ENCODE measurements at regions not wholly inside any gene's neighbourhood (a gene's known extent, or its start where the extent isn't known, plus 50 kb on each side); places are given as distances from the start of the nearest gene placed in this dataset.

DNA sequence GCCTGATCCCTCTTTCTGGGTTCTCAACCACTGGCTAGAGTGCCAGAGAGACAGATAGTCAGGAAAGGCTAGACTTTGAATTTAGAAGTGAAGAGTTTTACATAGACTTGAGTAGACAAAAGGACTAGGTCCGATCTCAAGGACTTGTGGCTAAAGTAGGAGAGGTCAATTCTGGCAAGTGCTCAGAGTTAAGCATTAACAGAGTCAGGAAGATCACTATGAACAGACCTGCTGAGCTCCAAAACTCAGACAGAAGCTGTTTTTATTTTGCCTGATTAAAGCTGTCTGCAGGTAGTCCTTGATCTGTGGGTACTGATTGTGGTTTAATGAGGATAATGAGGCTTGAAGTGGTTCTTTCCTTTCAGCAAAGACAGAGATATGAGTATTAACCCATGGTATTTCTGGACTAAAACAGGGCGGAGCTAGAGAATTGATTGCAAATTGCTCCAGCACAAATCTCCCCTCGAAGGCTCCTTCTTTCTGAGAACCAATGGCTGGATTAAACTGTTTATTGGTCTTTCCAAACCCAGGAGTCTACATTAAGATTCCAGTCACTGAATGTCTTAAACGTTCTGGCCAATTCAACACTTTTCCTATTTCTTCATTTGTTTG is 423.2 kb downstream of the IPMK start:
- intact Hi-C loops (cut with DNase I), result no loop called here
- no peaks in the 10 kb centered on the region for H3K9me3 ChIP-seq

GRCh38 chr10:57830877-57831560 is 436.7 kb downstream of the IPMK start:
- Histone ChIP-seq H3K27me3 (no peaks in the 10 kb centered on the region), H3K27ac (no peak overlapping the region), H3K4me3 (no peak overlapping the region), H3K9me3 (no peaks in the 10 kb centered on the region), H3K36me3 (no peaks in the 10 kb centered on the region), H3K4me1 (no peaks in the 10 kb centered on the region)
- TF ChIP-seq, protein P1, sequence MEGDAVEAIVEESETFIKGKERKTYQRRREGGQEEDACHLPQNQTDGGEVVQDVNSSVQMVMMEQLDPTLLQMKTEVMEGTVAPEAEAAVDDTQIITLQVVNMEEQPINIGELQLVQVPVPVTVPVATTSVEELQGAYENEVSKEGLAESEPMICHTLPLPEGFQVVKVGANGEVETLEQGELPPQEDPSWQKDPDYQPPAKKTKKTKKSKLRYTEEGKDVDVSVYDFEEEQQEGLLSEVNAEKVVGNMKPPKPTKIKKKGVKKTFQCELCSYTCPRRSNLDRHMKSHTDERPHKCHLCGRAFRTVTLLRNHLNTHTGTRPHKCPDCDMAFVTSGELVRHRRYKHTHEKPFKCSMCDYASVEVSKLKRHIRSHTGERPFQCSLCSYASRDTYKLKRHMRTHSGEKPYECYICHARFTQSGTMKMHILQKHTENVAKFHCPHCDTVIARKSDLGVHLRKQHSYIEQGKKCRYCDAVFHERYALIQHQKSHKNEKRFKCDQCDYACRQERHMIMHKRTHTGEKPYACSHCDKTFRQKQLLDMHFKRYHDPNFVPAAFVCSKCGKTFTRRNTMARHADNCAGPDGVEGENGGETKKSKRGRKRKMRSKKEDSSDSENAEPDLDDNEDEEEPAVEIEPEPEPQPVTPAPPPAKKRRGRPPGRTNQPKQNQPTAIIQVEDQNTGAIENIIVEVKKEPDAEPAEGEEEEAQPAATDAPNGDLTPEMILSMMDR (IDR thresholded peaks at IDR 0.05), result no peak
- DNase-seq (ENCODE audit: low spot score in 2 of 2), result no peak
- intact Hi-C loops (cut with DNase I), result no loop called here

More for the DNA sequence above, 423.2 kb downstream of the IPMK start:
- Histone ChIP-seq H3K36me3 (no peaks in the 10 kb centered on the region), H3K27me3 (no peaks in the 10 kb centered on the region), H3K4me3 (no peak overlapping the region), H3K27ac (no peak overlapping the region), H3K4me1 (no peaks in the 10 kb centered on the region)
- DNase-seq (ENCODE audit: low spot score in 2 of 2), result no peak
- TF ChIP-seq, protein P1 (IDR thresholded peaks at IDR 0.05), result no peak

GRCh38 chr10:57825015-57825414 is 442.7 kb downstream of the IPMK start:
- DNase-seq (ENCODE audit: low spot score in 2 of 2), result no peak
- Histone ChIP-seq H3K36me3 (no peaks in the 10 kb centered on the region), H3K4me3 (no peak overlapping the region), H3K4me1 (no peaks in the 10 kb centered on the region), H3K27ac (no peak overlapping the region), H3K27me3 (no peaks in the 10 kb centered on the region), H3K9me3 (no peaks in the 10 kb centered on the region)
- TF ChIP-seq, protein P1 (IDR thresholded peaks at IDR 0.05), result no peak
- intact Hi-C loops (cut with DNase I), result no loop called here

- no peak overlapping the region for H3K4me3 ChIP-seq
- H3K4me1 ChIP-seq, result no peaks in the 10 kb centered on the region
- TF ChIP-seq, protein P1 (IDR thresholded peaks at IDR 0.05), result no peak
- H3K36me3 ChIP-seq, result no peaks in the 10 kb centered on the region
- H3K27me3 ChIP-seq, result no peaks in the 10 kb centered on the region
- no peaks in the 10 kb centered on the region for H3K9me3 ChIP-seq
- no peak overlapping the region for H3K27ac ChIP-seq
- intact Hi-C loops (cut with DNase I), result no loop called here
- no peak for DNase-seq (ENCODE audit: low spot score in 2 of 2)
Observed at GRCh38 chr10:57823398-57823797, 444.3 kb downstream of the IPMK start.

DNA sequence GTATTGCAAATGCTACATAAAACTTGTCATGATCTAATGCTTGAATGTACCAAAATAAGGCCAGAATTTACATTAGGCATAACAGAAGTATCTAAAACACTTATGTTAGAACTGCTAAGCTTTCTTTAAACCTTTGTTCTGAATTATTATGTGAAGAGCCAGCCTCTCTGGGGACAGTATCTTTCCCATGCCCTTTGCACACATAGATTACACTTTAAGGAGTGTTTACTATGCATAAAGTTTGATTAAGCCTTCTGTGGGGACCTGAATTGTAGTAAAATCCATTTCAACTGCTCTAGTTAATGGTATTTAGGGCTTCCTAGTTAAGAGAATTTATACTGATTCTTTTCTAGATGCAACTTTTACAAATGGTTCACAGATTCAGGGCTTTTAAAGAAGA is 444.7 kb downstream of the IPMK start:
- Histone ChIP-seq H3K4me3 (no peak overlapping the region), H3K9me3 (no peaks in the 10 kb centered on the region), H3K36me3 (no peaks in the 10 kb centered on the region), H3K27me3 (no peaks in the 10 kb centered on the region), H3K27ac (no peak overlapping the region), H3K4me1 (no peaks in the 10 kb centered on the region)
- intact Hi-C loops (cut with DNase I), result no loop called here
- TF ChIP-seq, protein P1 (IDR thresholded peaks at IDR 0.05), result no peak
- DNase-seq (ENCODE audit: low spot score in 2 of 2), result no peak
